ENCODE measurements at regions not wholly inside any gene's neighbourhood (a gene's known extent, or its start where the extent isn't known, plus 50 kb on each side); places are given as distances from the start of the nearest gene placed in this dataset.
"Not testable (repeated sequence)": the region's sequence is repeated elsewhere in the genome, so short reads cannot be mapped to it uniquely, and the experiment has no call there.

- DNase-seq (ENCODE audit: low spot score) = peak; percentile 52
Observed at GRCh38 chr5:145574889-145575573, 260.1 kb downstream of the PRELID2 start.

GRCh38 chr5:145568581-145568980, 266.6 kb downstream of the PRELID2 start:
- peak; percentile 47 for DNase-seq (ENCODE audit: low spot score)

GRCh38 chr5:145562931-145563330, 272.2 kb downstream of the PRELID2 start:
- DNase-seq (ENCODE audit: low spot score) = no peak

- no peak for DNase-seq (ENCODE audit: low spot score)
Observed at GRCh38 chr5:145558288-145558687, 276.9 kb downstream of the PRELID2 start.

GRCh38 chr5:145557345-145557744, 277.8 kb downstream of the PRELID2 start:
- DNase-seq (ENCODE audit: low spot score) = peak; percentile 31

GRCh38 chr5:145554399-145554798, 280.7 kb downstream of the PRELID2 start:
- peak; percentile 86 for DNase-seq (ENCODE audit: low spot score)

- DNase-seq (ENCODE audit: low spot score) = peak; percentile 32
Observed at GRCh38 chr5:145553177-145553576, 282.0 kb downstream of the PRELID2 start.

GRCh38 chr5:145551714-145552113, 283.4 kb downstream of the PRELID2 start:
- no peak for DNase-seq (ENCODE audit: low spot score)

- DNase-seq (ENCODE audit: low spot score) = peak; percentile 48
Observed at GRCh38 chr5:145548097-145548496, 287.0 kb downstream of the PRELID2 start.

GRCh38 chr5:145544401-145544800, 290.7 kb downstream of the PRELID2 start:
- no peak for DNase-seq (ENCODE audit: low spot score)

- DNase-seq (ENCODE audit: low spot score) = no peak
Observed at GRCh38 chr5:145543968-145544367, 291.2 kb downstream of the PRELID2 start.

GRCh38 chr5:145540375-145540774, 294.8 kb downstream of the PRELID2 start:
- DNase-seq (ENCODE audit: low spot score) = peak; percentile 54

- DNase-seq (ENCODE audit: low spot score) = no peak
Observed at GRCh38 chr5:145539201-145539600, 295.9 kb downstream of the PRELID2 start.

- DNase-seq (ENCODE audit: low spot score) = peak; percentile 73
Observed at GRCh38 chr5:145536133-145536532, 299.0 kb downstream of the PRELID2 start.

- DNase-seq (ENCODE audit: low spot score) = peak; percentile 92
Observed at GRCh38 chr5:145531038-145531734, 304.0 kb downstream of the PRELID2 start.

- no peak for DNase-seq (ENCODE audit: low spot score)
Observed at GRCh38 chr5:145521523-145521922, 313.6 kb downstream of the PRELID2 start.

GRCh38 chr5:145521066-145521465, 314.1 kb downstream of the PRELID2 start:
- no peak for DNase-seq (ENCODE audit: low spot score)

- DNase-seq (ENCODE audit: low spot score) = no peak
Observed at GRCh38 chr5:145520335-145520734, 314.8 kb downstream of the PRELID2 start.

- DNase-seq (ENCODE audit: low spot score) = not testable (repeated sequence)
Observed at GRCh38 chr5:145517588-145517987, 317.6 kb downstream of the PRELID2 start.

GRCh38 chr5:145511351-145511750, 323.8 kb downstream of the PRELID2 start:
- DNase-seq (ENCODE audit: low spot score) = no peak

- DNase-seq (ENCODE audit: low spot score) = no peak
Observed at GRCh38 chr5:145510769-145511168, 324.4 kb downstream of the PRELID2 start.

GRCh38 chr5:145510324-145510723, 324.8 kb downstream of the PRELID2 start:
- peak; percentile 62 for DNase-seq (ENCODE audit: low spot score)

GRCh38 chr5:145509336-145510136, 325.6 kb downstream of the PRELID2 start:
- DNase-seq (ENCODE audit: low spot score) = peak; percentile 21

All from kidney tubule cell (primary cell).